ENCODE measurements at regions not wholly inside any gene's neighbourhood (a gene's known extent, or its start where the extent isn't known, plus 50 kb on each side); places are given as distances from the start of the nearest gene placed in this dataset.

DNA sequence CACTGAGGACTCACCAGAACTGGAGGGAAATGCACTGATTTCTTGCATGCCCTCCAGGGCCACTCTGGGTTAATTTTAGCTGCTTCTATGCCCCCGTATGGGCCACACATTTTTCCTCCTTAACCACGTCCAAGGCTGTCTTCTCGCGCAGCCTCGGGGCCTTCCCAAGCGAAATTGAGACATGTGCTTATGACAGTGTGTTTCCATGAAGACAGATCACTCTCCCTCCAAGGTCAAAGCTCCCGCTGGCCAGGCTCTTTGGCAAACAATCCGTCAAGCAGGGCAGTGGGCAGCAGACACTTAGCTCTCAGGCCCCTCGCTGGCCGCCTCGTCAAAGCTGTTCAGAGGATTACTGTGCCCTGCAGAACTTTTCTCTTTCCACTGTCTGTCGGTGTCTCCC lies 243.0 kb upstream of the N4BP1 start:
- Mint-ChIP-seq H3K27me3 (ENCODE audit: unreplicated experiment) (peaks cover 3% of the 10 kb centered on the region), H3K9me3 (ENCODE audit: unreplicated experiment) (peaks cover 1% of the 10 kb centered on the region), H3K27ac (ENCODE audit: unreplicated experiment) (no peak overlapping the region), H3K36me3 (ENCODE audit: unreplicated experiment) (no peaks in the 10 kb centered on the region), H3K4me3 (ENCODE audit: unreplicated experiment) (no peak overlapping the region), H3K4me1 (ENCODE audit: low read depth, unreplicated experiment) (peaks cover 18% of the 10 kb centered on the region)
- no peak for DNase-seq
- TF ChIP-seq, protein P1, sequence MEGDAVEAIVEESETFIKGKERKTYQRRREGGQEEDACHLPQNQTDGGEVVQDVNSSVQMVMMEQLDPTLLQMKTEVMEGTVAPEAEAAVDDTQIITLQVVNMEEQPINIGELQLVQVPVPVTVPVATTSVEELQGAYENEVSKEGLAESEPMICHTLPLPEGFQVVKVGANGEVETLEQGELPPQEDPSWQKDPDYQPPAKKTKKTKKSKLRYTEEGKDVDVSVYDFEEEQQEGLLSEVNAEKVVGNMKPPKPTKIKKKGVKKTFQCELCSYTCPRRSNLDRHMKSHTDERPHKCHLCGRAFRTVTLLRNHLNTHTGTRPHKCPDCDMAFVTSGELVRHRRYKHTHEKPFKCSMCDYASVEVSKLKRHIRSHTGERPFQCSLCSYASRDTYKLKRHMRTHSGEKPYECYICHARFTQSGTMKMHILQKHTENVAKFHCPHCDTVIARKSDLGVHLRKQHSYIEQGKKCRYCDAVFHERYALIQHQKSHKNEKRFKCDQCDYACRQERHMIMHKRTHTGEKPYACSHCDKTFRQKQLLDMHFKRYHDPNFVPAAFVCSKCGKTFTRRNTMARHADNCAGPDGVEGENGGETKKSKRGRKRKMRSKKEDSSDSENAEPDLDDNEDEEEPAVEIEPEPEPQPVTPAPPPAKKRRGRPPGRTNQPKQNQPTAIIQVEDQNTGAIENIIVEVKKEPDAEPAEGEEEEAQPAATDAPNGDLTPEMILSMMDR (IDR thresholded peaks at IDR 0.05; ENCODE audit: partially characterized antibody, unreplicated experiment), result no peak

DNA sequence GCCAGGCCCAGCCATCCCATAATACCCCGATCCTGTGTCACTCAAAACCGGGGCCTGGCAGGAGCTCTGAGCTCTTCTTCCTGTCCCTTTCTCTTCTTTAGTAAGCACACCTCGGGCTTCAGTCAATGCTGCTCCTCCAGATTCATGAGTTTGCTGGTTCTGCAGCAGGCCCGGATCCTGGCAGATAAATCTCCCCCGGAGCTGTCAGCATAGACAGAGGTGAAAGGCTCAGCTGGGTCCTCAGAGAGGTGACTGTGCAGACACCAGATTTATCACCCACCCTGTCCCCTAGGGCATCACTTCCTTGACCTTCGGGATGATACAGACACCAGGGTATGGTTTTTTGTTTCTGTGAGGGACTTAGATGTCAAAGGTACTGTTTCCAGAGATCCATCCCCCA lies 242.5 kb upstream of the N4BP1 start:
- H3K4me3 Mint-ChIP-seq (ENCODE audit: unreplicated experiment), result no peak overlapping the region
- H3K27ac Mint-ChIP-seq (ENCODE audit: unreplicated experiment), result no peak overlapping the region
- no peak for DNase-seq
- peaks cover 3% of the 10 kb centered on the region for H3K27me3 Mint-ChIP-seq (ENCODE audit: unreplicated experiment)
- H3K9me3 Mint-ChIP-seq (ENCODE audit: unreplicated experiment), result peaks cover 1% of the 10 kb centered on the region
- TF ChIP-seq, protein P1 (IDR thresholded peaks at IDR 0.05; ENCODE audit: partially characterized antibody, unreplicated experiment), result no peak
- peaks cover 18% of the 10 kb centered on the region for H3K4me1 Mint-ChIP-seq (ENCODE audit: low read depth, unreplicated experiment)
- no peaks in the 10 kb centered on the region for H3K36me3 Mint-ChIP-seq (ENCODE audit: unreplicated experiment)

DNA sequence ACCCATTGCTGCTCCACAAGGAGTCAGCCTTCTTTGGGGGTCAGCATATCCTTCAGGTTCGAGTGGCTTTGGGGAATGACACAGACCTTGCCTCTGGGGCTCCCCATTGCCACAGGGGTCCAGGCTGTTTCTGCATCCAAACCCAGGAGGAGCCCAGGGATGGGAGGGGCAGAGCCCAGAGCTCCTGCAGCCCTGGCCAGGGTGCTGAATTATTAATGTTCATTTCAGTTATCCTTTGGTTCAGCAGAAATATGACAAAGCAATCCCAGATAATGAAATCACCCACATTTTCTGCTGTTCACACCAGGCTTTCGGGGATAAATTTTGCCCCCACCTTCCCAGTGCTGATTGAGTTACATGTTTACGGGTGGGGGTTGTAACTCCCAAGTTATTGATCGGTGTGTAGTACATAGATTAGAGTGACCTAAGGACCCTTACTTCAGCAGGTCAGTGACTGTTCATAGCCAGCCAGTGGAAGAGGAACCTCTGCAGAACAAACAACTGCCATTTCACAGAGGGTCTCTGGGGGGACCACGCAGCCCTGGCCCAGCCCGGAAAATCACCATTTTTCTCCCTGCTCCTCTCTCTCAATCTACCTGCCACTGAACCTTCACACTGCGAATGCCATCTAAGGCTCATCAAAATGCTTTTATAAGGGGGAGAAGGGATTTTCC lies 240.3 kb upstream of the N4BP1 start:
- Mint-ChIP-seq H3K27ac (ENCODE audit: unreplicated experiment) (peak overlapping the region; percentile 76), H3K36me3 (ENCODE audit: unreplicated experiment) (no peaks in the 10 kb centered on the region), H3K4me3 (ENCODE audit: unreplicated experiment) (peak overlapping the region; percentile 13), H3K9me3 (ENCODE audit: unreplicated experiment) (peaks cover 1% of the 10 kb centered on the region), H3K27me3 (ENCODE audit: unreplicated experiment) (peaks cover 5% of the 10 kb centered on the region), H3K4me1 (ENCODE audit: low read depth, unreplicated experiment) (peaks cover 18% of the 10 kb centered on the region)
- DNase-seq, result peak; percentile 23
- TF ChIP-seq, protein P1 (IDR thresholded peaks at IDR 0.05; ENCODE audit: partially characterized antibody, unreplicated experiment), result no peak

DNA sequence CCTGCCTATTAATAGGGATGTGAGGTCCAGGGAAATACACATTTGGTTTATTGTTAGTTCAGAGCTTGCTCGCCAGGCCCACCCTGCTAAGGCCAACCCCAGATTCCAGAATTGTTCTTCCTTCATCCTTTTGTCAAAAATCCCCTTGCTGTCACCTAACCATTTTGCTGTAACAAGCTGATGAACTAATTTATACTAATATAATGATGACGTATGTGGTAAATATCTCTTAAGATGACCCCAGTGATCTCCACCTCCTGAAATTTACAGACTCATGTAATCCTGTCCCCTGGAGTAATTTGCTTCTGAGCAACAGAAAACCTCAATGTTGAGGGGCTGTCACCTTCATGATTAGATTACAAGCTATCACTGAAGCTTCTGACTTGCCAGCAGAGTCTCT lies 236.3 kb upstream of the N4BP1 start:
- Mint-ChIP-seq H3K36me3 (ENCODE audit: unreplicated experiment) (no peaks in the 10 kb centered on the region), H3K9me3 (ENCODE audit: unreplicated experiment) (no peaks in the 10 kb centered on the region), H3K4me3 (ENCODE audit: unreplicated experiment) (no peak overlapping the region), H3K27me3 (ENCODE audit: unreplicated experiment) (peaks cover 2% of the 10 kb centered on the region), H3K27ac (ENCODE audit: unreplicated experiment) (no peak overlapping the region), H3K4me1 (ENCODE audit: low read depth, unreplicated experiment) (peaks cover 17% of the 10 kb centered on the region)
- TF ChIP-seq, protein P1 (IDR thresholded peaks at IDR 0.05; ENCODE audit: partially characterized antibody, unreplicated experiment), result no peak
- DNase-seq, result no peak

DNA sequence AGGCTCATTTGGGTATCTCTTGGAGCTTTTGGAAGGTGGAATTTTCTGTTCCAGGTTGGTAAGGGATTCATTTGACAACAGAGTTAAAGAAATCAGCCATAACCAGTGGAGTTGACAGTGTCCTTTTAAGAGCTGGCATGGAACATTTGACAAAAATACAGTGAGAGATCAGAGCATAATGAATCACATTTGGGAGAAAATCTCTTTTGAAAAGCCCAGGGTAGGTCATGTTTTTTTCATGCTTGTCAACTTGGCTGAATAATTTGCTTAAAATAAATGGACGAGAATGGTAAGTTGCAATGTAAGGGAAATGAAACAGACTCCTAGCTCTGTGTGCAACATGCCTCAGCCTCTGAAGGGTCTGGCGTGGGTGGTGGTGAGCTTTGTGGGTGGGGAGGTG lies 235.3 kb upstream of the N4BP1 start:
- TF ChIP-seq, protein P1 (IDR thresholded peaks at IDR 0.05; ENCODE audit: partially characterized antibody, unreplicated experiment), result no peak
- H3K4me1 Mint-ChIP-seq (ENCODE audit: low read depth, unreplicated experiment), result peaks cover 10% of the 10 kb centered on the region
- no peak for DNase-seq
- H3K27ac Mint-ChIP-seq (ENCODE audit: unreplicated experiment), result no peak overlapping the region
- H3K36me3 Mint-ChIP-seq (ENCODE audit: unreplicated experiment), result no peaks in the 10 kb centered on the region
- no peak overlapping the region for H3K4me3 Mint-ChIP-seq (ENCODE audit: unreplicated experiment)
- H3K27me3 Mint-ChIP-seq (ENCODE audit: unreplicated experiment), result peaks cover 2% of the 10 kb centered on the region
- H3K9me3 Mint-ChIP-seq (ENCODE audit: unreplicated experiment), result no peaks in the 10 kb centered on the region

Measured in glutamatergic neuron (in vitro differentiated cells).